Ammon's horn (tissue), 1 donor: ENCODE measurements at regions not wholly inside any gene's neighbourhood (a gene's known extent, or its start where the extent isn't known, plus 50 kb on each side); places are given as distances from the start of the nearest gene placed in this dataset.

ENCODE experiments used
- DNase-seq: peaks from one replicate; pipeline ENCODE4 v3.0.0-alpha.2; 2016; ENCODE audit warnings: low spot score

DNA sequence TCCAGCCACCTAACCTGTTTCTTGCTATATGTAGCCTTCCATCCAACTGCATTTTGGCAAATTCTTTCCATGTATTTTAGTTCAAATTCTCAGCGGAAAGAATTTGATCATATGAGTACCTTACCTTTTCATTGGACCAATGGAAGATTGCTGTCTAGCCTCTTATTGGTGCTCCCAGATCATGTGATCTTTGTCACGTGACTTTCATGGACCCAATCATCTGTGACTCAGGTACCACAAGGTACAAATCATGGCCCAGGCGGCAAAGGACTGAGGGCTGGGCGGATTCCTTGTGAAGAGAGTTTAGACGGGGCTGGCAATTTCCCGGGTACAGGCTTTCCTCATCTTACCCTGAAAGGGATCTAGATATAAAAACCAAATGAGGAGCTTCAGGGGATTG, 85.9 kb upstream of the TBX20 start:
- no peak for DNase-seq

DNA sequence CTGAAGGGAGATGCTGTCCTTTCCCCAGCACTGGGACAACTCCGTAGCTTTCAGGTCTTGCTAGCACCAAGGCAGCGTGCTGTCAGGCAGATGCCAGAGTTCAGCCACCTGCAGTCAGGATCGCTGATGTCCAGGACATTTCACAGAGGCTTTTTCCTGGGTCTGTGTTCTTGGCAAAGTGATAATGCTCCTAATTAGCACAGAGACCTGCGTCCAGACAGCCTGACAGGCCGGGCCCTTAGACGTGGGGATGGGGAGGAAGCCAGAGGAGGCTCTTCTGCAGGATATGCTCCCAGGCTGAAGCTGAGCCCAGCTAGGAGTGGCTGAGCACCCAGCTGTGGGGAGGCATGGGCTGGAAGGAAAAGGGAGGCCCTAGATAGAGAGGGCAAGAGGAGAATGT, 82.5 kb upstream of the TBX20 start:
- DNase-seq, result no peak

GRCh38 chr7:35334506-35334905, 80.6 kb upstream of the TBX20 start:
- no peak for DNase-seq

- no peak for DNase-seq
Observed at GRCh38 chr7:35333265-35333664, 79.4 kb upstream of the TBX20 start.

GRCh38 chr7:35331730-35332678, 78.1 kb upstream of the TBX20 start:
- DNase-seq, result no peak

DNA sequence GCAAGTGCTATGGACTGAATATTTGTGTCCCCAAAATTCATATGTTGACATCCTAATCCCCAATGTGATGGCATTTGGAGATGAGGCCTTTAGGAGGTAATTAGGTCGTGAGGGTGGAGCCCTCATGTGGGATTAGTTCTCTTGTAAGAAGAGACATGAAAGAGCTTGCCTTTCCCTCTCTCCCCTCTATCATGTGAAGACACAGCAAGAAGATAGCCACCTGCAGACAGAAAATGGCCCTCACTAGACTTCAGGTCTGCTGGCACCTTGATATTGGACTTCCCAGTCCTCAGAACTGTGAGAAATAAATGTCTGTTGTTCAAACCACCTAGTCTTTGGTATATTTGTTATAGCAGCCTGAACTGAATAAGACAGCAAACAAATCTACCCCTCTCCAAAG, 75.1 kb upstream of the TBX20 start:
- no peak for DNase-seq

DNA sequence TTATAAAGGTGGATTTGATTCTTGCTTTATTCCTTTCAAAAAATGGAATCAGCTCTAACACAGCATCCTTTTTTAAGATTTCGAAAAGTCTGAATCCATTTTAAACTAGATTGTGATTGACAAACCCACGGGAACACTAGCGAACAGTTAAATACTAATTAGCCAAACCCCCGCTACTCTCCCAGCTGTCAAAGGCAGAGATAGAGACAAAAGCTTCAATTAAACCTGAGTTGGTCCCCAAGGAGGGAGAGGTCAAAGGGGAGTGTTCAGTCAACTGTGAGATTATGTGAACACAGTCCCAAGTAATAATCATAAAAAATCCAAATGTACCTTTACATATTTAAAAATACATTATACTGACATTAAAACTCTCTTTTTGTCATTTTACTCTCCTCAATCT, 65.7 kb upstream of the TBX20 start:
- DNase-seq, result no peak

DNA sequence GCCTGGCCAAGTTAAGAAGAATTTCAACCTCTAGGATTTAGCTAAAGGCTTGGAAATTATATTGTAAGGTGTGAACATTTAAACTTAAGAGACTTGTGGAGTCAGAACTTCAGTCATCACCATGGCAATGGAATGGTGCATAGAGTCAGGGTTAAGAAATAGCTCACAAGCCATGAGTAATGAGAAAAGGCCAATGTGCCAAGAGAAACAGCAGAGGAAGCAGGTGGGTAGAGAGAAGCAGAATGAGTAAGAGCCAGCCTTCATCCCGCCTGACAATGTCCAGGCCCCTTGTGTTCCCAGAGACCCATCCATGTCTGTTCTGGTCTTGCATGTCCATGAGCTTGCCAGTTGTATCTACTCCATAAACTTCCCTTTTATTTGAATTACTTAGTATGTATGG, 62.6 kb upstream of the TBX20 start:
- DNase-seq, result no peak

GRCh38 chr7:35315517-35315916, 61.6 kb upstream of the TBX20 start:
- DNase-seq, result no peak

- DNase-seq, result no peak
Observed at GRCh38 chr7:35314354-35314753, 60.5 kb upstream of the TBX20 start.

DNA sequence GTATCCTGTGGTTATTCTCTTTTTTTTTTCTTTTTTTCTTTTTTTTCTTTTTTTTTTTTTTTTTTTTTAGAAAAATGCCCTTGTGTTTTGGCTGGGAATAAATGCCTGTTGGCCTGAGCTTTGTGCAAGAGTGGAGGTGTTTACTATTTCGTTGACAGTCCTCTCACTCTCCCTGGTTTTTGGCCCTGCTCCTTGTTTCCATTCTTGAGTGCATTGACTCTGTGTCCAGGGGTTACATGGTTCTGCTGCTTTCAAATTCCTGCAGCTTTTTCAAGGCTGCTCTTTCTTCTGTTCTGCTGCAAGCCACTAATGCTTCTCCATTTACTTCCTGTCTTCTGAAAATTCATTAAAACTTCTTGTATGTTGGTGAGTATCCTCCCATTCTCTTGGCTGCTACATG, 59.7 kb upstream of the TBX20 start:
- peak; percentile 34 for DNase-seq
